Prostate gland (tissue), 2 donors: ENCODE measurements at regions not wholly inside any gene's neighbourhood (a gene's known extent, or its start where the extent isn't known, plus 50 kb on each side); places are given as distances from the start of the nearest gene placed in this dataset.
"Not testable (repeated sequence)": the region's sequence is repeated elsewhere in the genome, so short reads cannot be mapped to it uniquely, and the experiment has no call there.

Experiments
- CTCF ChIP-seq, 4 experiments: fragments of 200-600 bp in 2 of 4; fragments of 450-650 bp in 2 of 4; sonication (generic) in 2 of 4; IDR thresholded peaks; 1 replicate in 3 of 4; 2 replicates in 1 of 4; pipeline ENCODE4 v1.5.1; 2016 to 2019; ENCODE audit warnings: antibody characterized with exemption in 4 of 4, mild to moderate bottlenecking in 2 of 4, moderate library complexity in 2 of 4
- POLR2A ChIP-seq: fragments of 450-650 bp; IDR thresholded peaks from one replicate; pipeline ENCODE4 v1.6.1; 2016; ENCODE audit warnings: antibody characterized with exemption, mild to moderate bottlenecking

- TF ChIP-seq CTCF (IDR thresholded peaks at IDR 0.05); POLR2A: not testable (repeated sequence)
These were observed 89.4 kb upstream of the MAMLD1 start for GRCh38 chrX:150273575-150274294.
